Neural cell (in vitro differentiated cells): ENCODE measurements at regions not wholly inside any gene's neighbourhood (a gene's known extent, or its start where the extent isn't known, plus 50 kb on each side); places are given as distances from the start of the nearest gene placed in this dataset.

ENCODE experiments used
- CTCF ChIP-seq: fragments of 450-650 bp; IDR thresholded peaks from 2 replicates; pipeline ENCODE4 v1.5.1; 2014; ENCODE audit warnings: antibody characterized with exemption, mild to moderate bottlenecking, moderate library complexity; ENCODE audit not compliant: poor library complexity, severe bottlenecking
- EP300 ChIP-seq: fragments of 450-650 bp; conservative IDR thresholded peaks from 2 replicates; pipeline ENCODE4 v1.6.1; 2014; ENCODE audit warnings: antibody characterized with exemption, mild to moderate bottlenecking, moderate library complexity; ENCODE audit not compliant: poor library complexity, severe bottlenecking
- EZH2 ChIP-seq: fragments of 200-600, 300-800 bp; shearing (Covaris generic), sonication (generic); IDR thresholded peaks from 2 replicates; pipeline ENCODE4 v1.6.1; 2014; ENCODE audit warnings: antibody characterized with exemption, low read length, borderline replicate concordance, mild to moderate bottlenecking; ENCODE audit not compliant: insufficient read depth, poor library complexity, severe bottlenecking
- MXI1 ChIP-seq: fragments of 450-650 bp; conservative IDR thresholded peaks from 2 replicates; pipeline ENCODE4 v1.6.1; 2014; ENCODE audit warnings: antibody characterized with exemption, mild to moderate bottlenecking; ENCODE audit not compliant: poor library complexity, severe bottlenecking
- POLR2AphosphoS5 ChIP-seq: IDR thresholded peaks from 2 replicates; pipeline ENCODE4 v1.6.1; 2012
- RAD21 ChIP-seq: fragments of 450-650 bp; conservative IDR thresholded peaks from 2 replicates; pipeline ENCODE4 v1.6.1; 2014; ENCODE audit warnings: antibody characterized with exemption, mild to moderate bottlenecking, moderate library complexity
- SMC3 ChIP-seq: fragments of 450-650 bp; conservative IDR thresholded peaks from 2 replicates; pipeline ENCODE4 v1.6.1; 2014; ENCODE audit warnings: antibody characterized with exemption, mild to moderate bottlenecking, moderate library complexity; ENCODE audit not compliant: poor library complexity
- TAF1 ChIP-seq: IDR thresholded peaks from 2 replicates; pipeline ENCODE4 v1.6.1; 2012; ENCODE audit warnings: low read depth
- TF ChIP-seq, protein P1 (sequence below): IDR thresholded peaks from 2 replicates; pipeline ENCODE4 v1.6.1; 2012; ENCODE audit warnings: borderline replicate concordance

GRCh38 chr17:71966055-71966454 lies 154.8 kb upstream of the SOX9 start:
- TF ChIP-seq CTCF (no peak), POLR2AphosphoS5 (no peak), EP300 (no peak), EZH2 (no peak), SMC3 (no peak), RAD21 (no peak), MXI1 (no peak), TAF1 (no peak)
- TF ChIP-seq, protein P1, sequence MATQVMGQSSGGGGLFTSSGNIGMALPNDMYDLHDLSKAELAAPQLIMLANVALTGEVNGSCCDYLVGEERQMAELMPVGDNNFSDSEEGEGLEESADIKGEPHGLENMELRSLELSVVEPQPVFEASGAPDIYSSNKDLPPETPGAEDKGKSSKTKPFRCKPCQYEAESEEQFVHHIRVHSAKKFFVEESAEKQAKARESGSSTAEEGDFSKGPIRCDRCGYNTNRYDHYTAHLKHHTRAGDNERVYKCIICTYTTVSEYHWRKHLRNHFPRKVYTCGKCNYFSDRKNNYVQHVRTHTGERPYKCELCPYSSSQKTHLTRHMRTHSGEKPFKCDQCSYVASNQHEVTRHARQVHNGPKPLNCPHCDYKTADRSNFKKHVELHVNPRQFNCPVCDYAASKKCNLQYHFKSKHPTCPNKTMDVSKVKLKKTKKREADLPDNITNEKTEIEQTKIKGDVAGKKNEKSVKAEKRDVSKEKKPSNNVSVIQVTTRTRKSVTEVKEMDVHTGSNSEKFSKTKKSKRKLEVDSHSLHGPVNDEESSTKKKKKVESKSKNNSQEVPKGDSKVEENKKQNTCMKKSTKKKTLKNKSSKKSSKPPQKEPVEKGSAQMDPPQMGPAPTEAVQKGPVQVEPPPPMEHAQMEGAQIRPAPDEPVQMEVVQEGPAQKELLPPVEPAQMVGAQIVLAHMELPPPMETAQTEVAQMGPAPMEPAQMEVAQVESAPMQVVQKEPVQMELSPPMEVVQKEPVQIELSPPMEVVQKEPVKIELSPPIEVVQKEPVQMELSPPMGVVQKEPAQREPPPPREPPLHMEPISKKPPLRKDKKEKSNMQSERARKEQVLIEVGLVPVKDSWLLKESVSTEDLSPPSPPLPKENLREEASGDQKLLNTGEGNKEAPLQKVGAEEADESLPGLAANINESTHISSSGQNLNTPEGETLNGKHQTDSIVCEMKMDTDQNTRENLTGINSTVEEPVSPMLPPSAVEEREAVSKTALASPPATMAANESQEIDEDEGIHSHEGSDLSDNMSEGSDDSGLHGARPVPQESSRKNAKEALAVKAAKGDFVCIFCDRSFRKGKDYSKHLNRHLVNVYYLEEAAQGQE: no peak
